ENCODE measurements at regions not wholly inside any gene's neighbourhood (a gene's known extent, or its start where the extent isn't known, plus 50 kb on each side); places are given as distances from the start of the nearest gene placed in this dataset.
"Not testable (repeated sequence)": the region's sequence is repeated elsewhere in the genome, so short reads cannot be mapped to it uniquely, and the experiment has no call there.

- no peak for DNase-seq (ENCODE audit: low spot score)
Measured at GRCh38 chr5:25451294-25451693, 806.5 kb upstream of the CDH10 start.

- DNase-seq (ENCODE audit: low spot score), result no peak
Measured at GRCh38 chr5:25448646-25449045, 803.9 kb upstream of the CDH10 start.

- no peak for DNase-seq (ENCODE audit: low spot score)
Measured at GRCh38 chr5:25448190-25448621, 803.4 kb upstream of the CDH10 start.

- not testable (repeated sequence) for DNase-seq (ENCODE audit: low spot score)
Measured at GRCh38 chr5:25446061-25446420, 801.3 kb upstream of the CDH10 start.

GRCh38 chr5:25445381-25446060 is 800.7 kb upstream of the CDH10 start:
- DNase-seq (ENCODE audit: low spot score), result not testable (repeated sequence)

- DNase-seq (ENCODE audit: low spot score), result no peak
Measured at GRCh38 chr5:25444697-25445096, 799.9 kb upstream of the CDH10 start.

- DNase-seq (ENCODE audit: low spot score), result no peak
Measured at GRCh38 chr5:25441810-25442209, 797.0 kb upstream of the CDH10 start.

GRCh38 chr5:25439025-25439424 is 794.2 kb upstream of the CDH10 start:
- DNase-seq (ENCODE audit: low spot score), result peak; percentile 27

GRCh38 chr5:25438375-25438774 is 793.6 kb upstream of the CDH10 start:
- DNase-seq (ENCODE audit: low spot score), result not testable (repeated sequence)

GRCh38 chr5:25436452-25436851 is 791.7 kb upstream of the CDH10 start:
- no peak for DNase-seq (ENCODE audit: low spot score)

GRCh38 chr5:25435882-25436281 is 791.1 kb upstream of the CDH10 start:
- no peak for DNase-seq (ENCODE audit: low spot score)

GRCh38 chr5:25427240-25427639 is 782.5 kb upstream of the CDH10 start:
- DNase-seq (ENCODE audit: low spot score), result no peak

- DNase-seq (ENCODE audit: low spot score), result no peak
Measured at GRCh38 chr5:25423271-25423670, 778.5 kb upstream of the CDH10 start.

GRCh38 chr5:25419684-25420083 is 774.9 kb upstream of the CDH10 start:
- no peak for DNase-seq (ENCODE audit: low spot score)

GRCh38 chr5:25418978-25419377 is 774.2 kb upstream of the CDH10 start:
- no peak for DNase-seq (ENCODE audit: low spot score)

GRCh38 chr5:25418319-25418859 is 773.6 kb upstream of the CDH10 start:
- DNase-seq (ENCODE audit: low spot score), result no peak

- no peak for DNase-seq (ENCODE audit: low spot score)
Measured at GRCh38 chr5:25416960-25417359, 772.2 kb upstream of the CDH10 start.

- DNase-seq (ENCODE audit: low spot score), result no peak
Measured at GRCh38 chr5:25415970-25416369, 771.2 kb upstream of the CDH10 start.

GRCh38 chr5:25414742-25415141 is 770.0 kb upstream of the CDH10 start:
- no peak for DNase-seq (ENCODE audit: low spot score)

GRCh38 chr5:25412116-25412661 is 767.4 kb upstream of the CDH10 start:
- DNase-seq (ENCODE audit: low spot score), result no peak

- not testable (repeated sequence) for DNase-seq (ENCODE audit: low spot score)
Measured at GRCh38 chr5:25407365-25407764, 762.6 kb upstream of the CDH10 start.

GRCh38 chr5:25405850-25406249 is 761.1 kb upstream of the CDH10 start:
- no peak for DNase-seq (ENCODE audit: low spot score)

GRCh38 chr5:25399878-25400480 is 755.2 kb upstream of the CDH10 start:
- DNase-seq (ENCODE audit: low spot score), result no peak

Data from SW480 (cell line).